ENCODE measurements at regions not wholly inside any gene's neighbourhood (a gene's known extent, or its start where the extent isn't known, plus 50 kb on each side); places are given as distances from the start of the nearest gene placed in this dataset.

DNA sequence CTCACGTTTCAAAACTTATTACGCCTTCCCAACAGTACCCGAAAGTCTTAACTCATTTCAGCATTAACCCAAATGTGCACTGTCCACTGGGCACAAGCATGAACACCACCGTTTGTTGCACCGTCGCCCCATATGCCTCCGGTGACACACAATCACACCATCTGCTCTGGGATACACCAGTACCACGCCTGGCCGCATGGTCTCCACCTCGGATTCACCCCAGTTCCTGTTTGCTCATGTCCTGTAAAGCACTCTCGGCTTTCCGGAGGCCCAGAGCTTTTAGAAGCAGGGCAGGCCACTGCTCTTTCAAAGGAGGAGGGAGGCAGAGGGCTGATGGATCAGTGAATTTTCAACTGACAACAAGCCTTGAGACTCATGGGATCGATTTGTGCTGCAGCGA, 1570.0 kb upstream of the DEFB115 start:
- Histone ChIP-seq H3K9me3 (ENCODE audit: control insufficient read depth, insufficient read depth, low read length) (peaks cover 38% of the 10 kb centered on the region), H3K27me3 (ENCODE audit: control insufficient read depth, insufficient read depth, low read length) (no peaks in the 10 kb centered on the region), H3K27ac (ENCODE audit: low read depth, low read length) (no peak overlapping the region), H3K4me3 (ENCODE audit: low read depth, low read length) (no peak overlapping the region)
- TF ChIP-seq, protein P1, sequence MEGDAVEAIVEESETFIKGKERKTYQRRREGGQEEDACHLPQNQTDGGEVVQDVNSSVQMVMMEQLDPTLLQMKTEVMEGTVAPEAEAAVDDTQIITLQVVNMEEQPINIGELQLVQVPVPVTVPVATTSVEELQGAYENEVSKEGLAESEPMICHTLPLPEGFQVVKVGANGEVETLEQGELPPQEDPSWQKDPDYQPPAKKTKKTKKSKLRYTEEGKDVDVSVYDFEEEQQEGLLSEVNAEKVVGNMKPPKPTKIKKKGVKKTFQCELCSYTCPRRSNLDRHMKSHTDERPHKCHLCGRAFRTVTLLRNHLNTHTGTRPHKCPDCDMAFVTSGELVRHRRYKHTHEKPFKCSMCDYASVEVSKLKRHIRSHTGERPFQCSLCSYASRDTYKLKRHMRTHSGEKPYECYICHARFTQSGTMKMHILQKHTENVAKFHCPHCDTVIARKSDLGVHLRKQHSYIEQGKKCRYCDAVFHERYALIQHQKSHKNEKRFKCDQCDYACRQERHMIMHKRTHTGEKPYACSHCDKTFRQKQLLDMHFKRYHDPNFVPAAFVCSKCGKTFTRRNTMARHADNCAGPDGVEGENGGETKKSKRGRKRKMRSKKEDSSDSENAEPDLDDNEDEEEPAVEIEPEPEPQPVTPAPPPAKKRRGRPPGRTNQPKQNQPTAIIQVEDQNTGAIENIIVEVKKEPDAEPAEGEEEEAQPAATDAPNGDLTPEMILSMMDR (IDR thresholded peaks at IDR 0.05; ENCODE audit: low read depth, low read length) = no peak
- ChIA-PET CTCF (no interaction called here), POLR2A (no interaction called here)
- no peak for DNase-seq (ENCODE audit: low read depth, low spot score)

GRCh38 chr20:29689411-29690225, 1567.8 kb upstream of the DEFB115 start:
- TF ChIP-seq, protein P1 (IDR thresholded peaks at IDR 0.05; ENCODE audit: low read depth, low read length) = no peak
- H3K27me3 ChIP-seq (ENCODE audit: control insufficient read depth, insufficient read depth, low read length) = no peaks in the 10 kb centered on the region
- ChIA-PET CTCF (no interaction called here), POLR2A (no interaction called here)
- no peak overlapping the region for H3K4me3 ChIP-seq (ENCODE audit: low read depth, low read length)
- H3K9me3 ChIP-seq (ENCODE audit: control insufficient read depth, insufficient read depth, low read length) = peaks cover 35% of the 10 kb centered on the region
- H3K27ac ChIP-seq (ENCODE audit: low read depth, low read length) = no peak overlapping the region
- DNase-seq (ENCODE audit: low read depth, low spot score) = no peak

GRCh38 chr20:29690274-29690673, 1567.2 kb upstream of the DEFB115 start:
- Histone ChIP-seq H3K27ac (ENCODE audit: low read depth, low read length) (no peak overlapping the region), H3K27me3 (ENCODE audit: control insufficient read depth, insufficient read depth, low read length) (no peaks in the 10 kb centered on the region), H3K4me3 (ENCODE audit: low read depth, low read length) (no peak overlapping the region), H3K9me3 (ENCODE audit: control insufficient read depth, insufficient read depth, low read length) (peaks cover 35% of the 10 kb centered on the region)
- ChIA-PET POLR2A (no interaction called here), CTCF (no interaction called here)
- DNase-seq (ENCODE audit: low read depth, low spot score) = no peak
- TF ChIP-seq, protein P1 (IDR thresholded peaks at IDR 0.05; ENCODE audit: low read depth, low read length) = no peak

DNA sequence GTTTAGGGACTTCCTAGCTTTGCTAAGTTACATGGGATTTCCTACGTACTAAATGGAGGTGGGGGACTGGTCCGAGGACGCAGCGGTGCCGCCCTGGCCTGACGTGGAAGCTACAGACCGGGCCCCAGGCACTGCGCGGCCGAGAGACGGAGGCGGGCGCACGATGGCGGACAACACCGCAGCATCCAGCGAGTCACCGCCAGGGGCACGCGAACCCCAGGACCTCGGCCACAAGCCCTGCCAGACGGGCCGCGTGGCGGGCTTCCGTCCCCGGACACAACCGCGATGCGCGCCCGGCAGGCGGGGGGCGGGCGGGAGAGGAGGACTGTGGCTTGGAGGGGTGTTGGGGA, 1516.9 kb upstream of the DEFB115 start:
- TF ChIP-seq, protein P1 (IDR thresholded peaks at IDR 0.05; ENCODE audit: low read depth, low read length) = no peak

DNA sequence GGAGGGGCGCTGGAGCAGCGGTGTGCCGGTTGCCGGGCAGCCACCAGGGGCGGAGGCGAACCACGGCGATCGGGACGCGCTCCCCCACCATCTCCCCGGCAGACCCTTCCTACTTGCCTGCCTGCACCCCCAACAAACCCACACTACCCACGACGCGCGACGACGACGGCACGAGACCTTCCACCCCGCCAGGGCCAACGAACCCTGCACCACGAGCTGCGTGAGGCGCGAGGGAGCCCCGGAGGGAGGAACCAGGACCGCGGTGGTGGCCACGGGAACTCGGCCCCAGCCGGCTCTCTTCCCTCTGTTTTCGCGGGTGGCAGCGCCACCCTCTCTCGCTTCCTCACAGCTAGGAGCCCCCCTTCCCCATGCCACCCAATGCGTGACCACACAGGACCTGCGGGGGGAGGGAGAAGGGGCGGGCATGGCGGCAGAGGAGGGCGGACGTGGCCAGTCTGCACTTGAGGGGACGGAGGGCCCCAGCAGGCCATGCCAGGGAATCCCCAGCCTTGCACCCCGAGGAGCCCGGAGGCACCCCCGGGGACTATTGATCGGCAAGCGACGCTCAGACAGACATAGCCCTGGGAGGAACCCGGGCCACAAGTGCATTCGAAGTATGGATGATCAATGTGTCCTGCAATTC, 1516.4 kb upstream of the DEFB115 start:
- peaks cover 53% of the 10 kb centered on the region for H3K9me3 ChIP-seq (ENCODE audit: control insufficient read depth, insufficient read depth, low read length)
- TF ChIP-seq, protein P1 (IDR thresholded peaks at IDR 0.05; ENCODE audit: low read depth, low read length) = no peak
- H3K4me3 ChIP-seq (ENCODE audit: low read depth, low read length) = no peak overlapping the region
- ChIA-PET CTCF (no interaction called here), POLR2A (no interaction called here)
- no peak overlapping the region for H3K27ac ChIP-seq (ENCODE audit: low read depth, low read length)
- DNase-seq (ENCODE audit: low read depth, low spot score) = no peak
- no peaks in the 10 kb centered on the region for H3K27me3 ChIP-seq (ENCODE audit: control insufficient read depth, insufficient read depth, low read length)

More for the DNA sequence above, 1516.9 kb upstream of the DEFB115 start:
- Histone ChIP-seq H3K9me3 (ENCODE audit: control insufficient read depth, insufficient read depth, low read length) (peaks cover 48% of the 10 kb centered on the region), H3K27me3 (ENCODE audit: control insufficient read depth, insufficient read depth, low read length) (no peaks in the 10 kb centered on the region), H3K4me3 (ENCODE audit: low read depth, low read length) (no peak overlapping the region), H3K27ac (ENCODE audit: low read depth, low read length) (no peak overlapping the region)
- POLR2A ChIA-PET = no interaction called here
- DNase-seq (ENCODE audit: low read depth, low spot score) = no peak
- CTCF ChIA-PET = no interaction called here

All from AG04450 (cell line).